ENCODE measurements at regions not wholly inside any gene's neighbourhood (a gene's known extent, or its start where the extent isn't known, plus 50 kb on each side); places are given as distances from the start of the nearest gene placed in this dataset.

- TF ChIP-seq CTCF (conservative IDR thresholded peaks at IDR 0.05; ENCODE audit: low read depth, low read length): no peak
- TF ChIP-seq EZH2phosphoT487 (IDR thresholded peaks at IDR 0.05; ENCODE audit: borderline replicate concordance, low read length): no peak
- no peak for TF ChIP-seq EZH2 (IDR thresholded peaks at IDR 0.05; ENCODE audit: low read length, unreplicated experiment)
Observed at GRCh38 chr7:94231305-94231704, 163.4 kb upstream of the COL1A2 start.
